ENCODE measurements at regions not wholly inside any gene's neighbourhood (a gene's known extent, or its start where the extent isn't known, plus 50 kb on each side); places are given as distances from the start of the nearest gene placed in this dataset.

- TF ChIP-seq CTCF (IDR thresholded peaks at IDR 0.05; ENCODE audit: extremely low read depth in 1 of 2, insufficient read depth in 1 of 2, low read depth in 1 of 2, low read length in 2 of 2): no peak
- TF ChIP-seq POLR2A (IDR thresholded peaks at IDR 0.05; ENCODE audit: low read depth, low read length): no peak
- no peak for TF ChIP-seq MAX (IDR thresholded peaks at IDR 0.05; ENCODE audit: insufficient read depth, insufficient read length)
- no peak for TF ChIP-seq FOS (IDR thresholded peaks at IDR 0.05; ENCODE audit: borderline replicate concordance, insufficient read depth, low read length)
These were observed 312.3 kb downstream of the RRAGC start for GRCh38 chr1:38547321-38547720.
